ENCODE measurements at regions not wholly inside any gene's neighbourhood (a gene's known extent, or its start where the extent isn't known, plus 50 kb on each side); places are given as distances from the start of the nearest gene placed in this dataset.

DNA sequence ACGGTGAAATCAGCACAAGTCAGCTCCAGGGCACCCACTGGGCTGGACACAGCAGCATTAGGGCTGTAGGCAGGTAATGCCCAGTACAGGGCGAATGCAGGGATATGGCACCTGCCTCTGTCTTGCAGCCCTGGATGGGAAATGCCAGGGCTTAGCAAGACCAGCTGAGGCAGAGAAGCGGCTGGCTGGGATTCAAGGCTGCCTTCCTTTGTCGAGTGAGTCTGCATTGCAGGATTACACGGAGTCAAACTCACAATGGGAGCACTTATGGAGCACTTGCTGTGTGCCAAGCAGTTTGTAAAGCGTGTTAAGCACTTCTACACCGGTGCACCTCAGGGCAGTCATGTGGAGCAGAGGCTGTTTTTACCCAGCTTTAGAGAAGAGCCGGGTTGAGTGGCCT, 87.3 kb upstream of the HDAC4 start:
- no peak for DNase-seq (ENCODE audit: low read depth)
- no peak for TF ChIP-seq CTCF (conservative IDR thresholded peaks at IDR 0.05; ENCODE audit: control insufficient read depth, insufficient read depth, low read depth, low read length)
- no peak overlapping the region for H3K4me3 ChIP-seq (ENCODE audit: control insufficient read depth, low read depth, low read length)

DNA sequence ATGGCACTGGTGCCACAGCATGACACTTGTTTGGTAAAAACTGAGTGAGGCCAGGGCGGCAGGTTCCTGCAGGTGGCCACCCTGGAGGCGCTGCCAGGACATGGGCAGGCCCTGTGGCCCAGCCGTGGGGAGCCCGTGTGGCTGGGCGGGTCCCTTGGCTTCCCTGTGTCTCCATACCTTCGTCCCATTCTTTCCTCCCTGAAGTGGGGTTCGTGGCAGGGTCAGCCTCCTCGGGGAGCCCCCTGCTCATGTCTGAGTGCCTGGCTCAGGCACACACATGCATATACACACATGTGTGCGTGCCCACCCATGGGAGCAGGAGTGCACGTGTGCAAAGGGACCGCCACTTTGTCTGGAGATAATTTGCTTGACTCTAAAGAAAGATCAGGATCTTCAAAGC, 86.5 kb upstream of the HDAC4 start:
- no peak for TF ChIP-seq CTCF (conservative IDR thresholded peaks at IDR 0.05; ENCODE audit: control insufficient read depth, insufficient read depth, low read depth, low read length)
- DNase-seq (ENCODE audit: low read depth): no peak
- H3K4me3 ChIP-seq (ENCODE audit: control insufficient read depth, low read depth, low read length): no peak overlapping the region

DNA sequence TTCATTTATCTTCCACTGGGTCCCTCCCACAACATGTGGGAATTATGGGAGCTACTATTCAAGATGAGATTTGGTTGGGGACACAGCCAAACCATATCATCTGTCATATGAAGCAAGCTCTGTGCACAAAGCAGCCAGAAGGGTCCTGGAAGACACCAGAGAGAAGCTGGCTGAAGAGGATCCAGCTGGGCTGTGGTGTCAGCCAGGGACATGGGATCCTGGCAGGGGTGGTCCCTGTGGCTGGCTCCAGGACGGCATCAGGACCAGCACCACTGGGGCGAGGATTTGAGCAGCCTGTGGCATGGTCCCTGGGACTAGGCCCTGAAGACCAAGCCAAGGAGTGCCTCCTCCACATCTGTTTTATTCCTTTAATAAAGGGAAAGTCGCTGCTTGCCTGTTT, 84.8 kb upstream of the HDAC4 start:
- TF ChIP-seq CTCF (conservative IDR thresholded peaks at IDR 0.05; ENCODE audit: control insufficient read depth, insufficient read depth, low read depth, low read length): no peak
- H3K4me3 ChIP-seq (ENCODE audit: control insufficient read depth, low read depth, low read length): no peak overlapping the region
- no peak for DNase-seq (ENCODE audit: low read depth)

DNA sequence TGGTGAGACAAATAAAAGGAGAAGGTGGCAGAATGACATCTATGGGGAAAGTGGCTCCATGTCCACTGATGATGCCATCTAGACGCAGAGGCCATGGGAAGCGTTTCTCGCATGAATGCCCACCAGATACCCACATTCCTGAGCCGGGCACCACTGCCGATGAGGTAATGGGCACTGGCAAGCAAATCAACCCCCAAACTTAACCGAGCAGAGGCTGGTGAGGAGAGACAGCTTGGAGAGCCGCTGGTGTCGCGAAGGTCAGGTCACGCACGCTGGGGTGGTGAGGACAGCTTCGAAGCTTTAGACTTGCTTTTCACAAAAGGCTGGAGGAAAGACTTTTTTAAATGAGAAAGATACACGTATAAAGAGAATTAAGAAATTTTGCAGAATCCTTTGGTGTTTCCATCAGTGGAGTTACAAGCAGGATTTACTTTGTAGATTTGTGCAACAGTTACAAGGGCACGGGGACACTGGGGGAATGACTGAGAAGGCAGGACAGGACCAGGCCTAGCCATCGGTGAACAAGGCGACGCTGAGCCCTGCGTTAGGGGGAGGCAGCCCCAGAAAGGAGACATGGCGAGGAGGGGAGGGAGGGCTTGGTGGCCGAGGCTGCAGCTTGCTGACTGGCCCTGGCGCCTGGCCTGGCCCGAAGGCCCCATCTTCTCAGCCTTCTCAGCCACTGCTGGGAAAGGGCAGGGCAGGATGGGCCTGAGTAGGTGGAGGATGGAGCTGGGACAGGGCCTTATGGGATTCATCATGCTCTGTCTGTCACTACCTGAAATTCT, 83.9 kb upstream of the HDAC4 start:
- no peak for DNase-seq (ENCODE audit: low read depth)
- no peak overlapping the region for H3K4me3 ChIP-seq (ENCODE audit: control insufficient read depth, low read depth, low read length)
- no peak for TF ChIP-seq CTCF (conservative IDR thresholded peaks at IDR 0.05; ENCODE audit: control insufficient read depth, insufficient read depth, low read depth, low read length)

DNA sequence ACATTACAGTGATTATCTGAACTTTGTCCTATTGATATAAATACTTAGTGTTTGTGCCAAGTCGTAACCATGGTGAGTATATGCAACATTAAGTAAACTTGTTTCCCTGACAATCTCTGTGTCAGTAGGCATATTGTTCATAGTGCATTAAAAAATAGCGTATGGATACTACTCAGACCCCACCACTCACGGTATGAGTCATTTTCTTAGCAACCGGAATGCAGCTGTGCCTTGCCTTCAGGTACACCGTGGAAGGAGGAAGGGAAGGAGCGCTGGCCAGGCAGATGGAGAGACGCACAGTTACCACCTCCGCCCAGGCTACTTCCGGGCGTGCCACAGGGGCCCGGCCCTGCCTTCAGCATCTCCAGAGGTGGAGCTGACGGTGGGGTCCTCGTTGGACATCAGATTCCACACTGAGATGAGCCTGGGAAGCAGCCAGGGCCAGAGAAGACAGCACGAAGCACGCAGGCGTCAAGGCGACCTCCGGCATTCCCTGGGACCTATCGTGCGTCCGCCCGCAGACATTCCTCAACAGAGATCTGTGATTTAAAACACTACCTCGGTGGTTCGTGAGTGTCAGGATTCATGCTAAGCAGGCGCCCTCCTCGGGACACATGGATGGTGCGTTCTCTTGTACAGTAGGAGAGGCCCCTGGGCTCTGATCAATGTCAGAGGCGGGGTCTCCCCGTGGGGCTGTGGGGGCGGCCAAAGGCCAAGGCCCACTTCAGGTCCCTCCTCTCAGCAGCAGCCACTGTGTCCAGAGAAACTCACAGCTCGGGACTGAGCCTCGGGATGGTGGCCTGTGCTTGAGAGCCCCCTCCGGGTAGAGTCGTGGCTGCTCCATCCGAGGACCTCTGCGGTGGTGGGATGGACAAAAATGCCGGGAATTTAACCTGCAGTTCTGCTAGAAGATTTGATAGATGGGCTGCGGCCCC, 82.2 kb upstream of the HDAC4 start:
- DNase-seq (ENCODE audit: low read depth): no peak
- no peak overlapping the region for H3K4me3 ChIP-seq (ENCODE audit: control insufficient read depth, low read depth, low read length)
- TF ChIP-seq CTCF (conservative IDR thresholded peaks at IDR 0.05; ENCODE audit: control insufficient read depth, insufficient read depth, low read depth, low read length): no peak

DNA sequence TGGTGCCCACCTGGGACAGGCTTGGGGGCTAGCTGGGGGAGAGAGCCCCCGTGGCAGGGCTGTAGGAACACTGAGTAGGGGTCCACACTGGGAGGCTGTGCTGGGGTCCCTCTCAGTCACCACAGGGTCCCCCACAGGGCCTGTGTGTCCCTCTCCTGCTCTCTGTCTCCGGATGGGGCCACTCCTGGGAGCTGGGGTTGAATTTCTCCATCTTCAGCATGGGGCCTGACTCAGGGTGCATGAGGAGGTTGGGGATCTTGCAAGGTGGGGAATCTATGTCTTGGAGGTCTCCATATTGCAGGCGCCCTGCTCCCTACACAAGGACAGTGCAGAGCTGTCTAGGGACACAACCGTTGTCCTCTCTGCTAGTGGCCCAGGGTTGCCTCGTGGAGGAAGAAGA, 78.7 kb upstream of the HDAC4 start:
- H3K4me3 ChIP-seq (ENCODE audit: control insufficient read depth, low read depth, low read length): no peak overlapping the region
- TF ChIP-seq CTCF (conservative IDR thresholded peaks at IDR 0.05; ENCODE audit: control insufficient read depth, insufficient read depth, low read depth, low read length): no peak
- DNase-seq (ENCODE audit: low read depth): no peak
